H9 (cell line): ENCODE measurements at regions not wholly inside any gene's neighbourhood (a gene's known extent, or its start where the extent isn't known, plus 50 kb on each side); places are given as distances from the start of the nearest gene placed in this dataset.

Experiments
- DNase-seq: peaks from one replicate; pipeline ENCODE4 v3.0.0-alpha.2; 2017
- H2AFZ ChIP-seq: one replicate; pipeline ENCODE4 v1.6.1; 2013; ENCODE audit warnings: mild to moderate bottlenecking, low read length, control low read depth, moderate library complexity
- H2AK5ac ChIP-seq: 2 replicates; pipeline ENCODE4 v1.6.1; 2013; ENCODE audit warnings: low read length, control low read depth, mixed read lengths; ENCODE audit not compliant: insufficient read length
- H2BK120ac ChIP-seq: one replicate; pipeline ENCODE4 v1.6.1; 2013; ENCODE audit warnings: low read depth, mild to moderate bottlenecking, low read length, control low read depth, inconsistent platforms; ENCODE audit not compliant: poor library complexity, severe bottlenecking
- H2BK12ac ChIP-seq: 2 replicates; pipeline ENCODE4 v1.6.1; 2013; ENCODE audit warnings: low read length, control low read depth, mixed read lengths, low read depth; ENCODE audit not compliant: insufficient read length
- H2BK15ac ChIP-seq: 2 replicates; pipeline ENCODE4 v1.6.1; 2013; ENCODE audit warnings: low read depth, low read length, control low read depth
- H2BK20ac ChIP-seq: one replicate; pipeline ENCODE4 v1.6.1; 2013; ENCODE audit warnings: low read depth, mild to moderate bottlenecking, low read length, control low read depth, inconsistent platforms; ENCODE audit not compliant: poor library complexity, severe bottlenecking
- H2BK5ac ChIP-seq: 2 replicates; pipeline ENCODE4 v1.6.1; 2013; ENCODE audit warnings: low read length, control low read depth, mixed read lengths; ENCODE audit not compliant: insufficient read length
- H3K14ac ChIP-seq: 2 replicates; pipeline ENCODE4 v1.6.1; 2013; ENCODE audit warnings: low read length, control low read depth; ENCODE audit not compliant: insufficient read depth
- H3K18ac ChIP-seq: 2 replicates; pipeline ENCODE4 v1.6.1; 2013; ENCODE audit warnings: low read depth, mild to moderate bottlenecking, mixed read lengths, low read length, control low read depth; ENCODE audit not compliant: insufficient read length
- H3K23ac ChIP-seq: 2 replicates; pipeline ENCODE4 v1.6.1; 2013; ENCODE audit warnings: low read length, control low read depth, mixed read lengths, low read depth; ENCODE audit not compliant: insufficient read length
- H3K23me2 ChIP-seq: 2 replicates; pipeline ENCODE4 v1.6.1; 2013; ENCODE audit warnings: low read depth, mild to moderate bottlenecking, mixed read lengths, low read length, control low read depth; ENCODE audit not compliant: insufficient read length, poor library complexity, severe bottlenecking
- H3K27ac ChIP-seq: 2 replicates; pipeline ENCODE4 v1.5.1; 2013; ENCODE audit warnings: low read length, control low read depth, mixed read lengths, low read depth; ENCODE audit not compliant: insufficient read length
- H3K27me3 ChIP-seq: 2 replicates; pipeline ENCODE4 v1.6.1; 2013; ENCODE audit warnings: low read length, control low read depth, inconsistent platforms; ENCODE audit not compliant: insufficient read depth
- H3K4ac ChIP-seq: 2 replicates; pipeline ENCODE4 v1.6.1; 2013; ENCODE audit warnings: low read depth, mild to moderate bottlenecking, control low read depth, inconsistent platforms, low read length, moderate library complexity
- H3K4me1 ChIP-seq: 2 replicates; pipeline ENCODE4 v1.6.1; 2013; ENCODE audit warnings: low read length, control low read depth, inconsistent platforms; ENCODE audit not compliant: insufficient read depth
- H3K4me2 ChIP-seq: 2 replicates; pipeline ENCODE4 v1.6.1; 2013; ENCODE audit warnings: low read length, control low read depth, mixed read lengths; ENCODE audit not compliant: insufficient read length, insufficient read depth
- H3K56ac ChIP-seq: 2 replicates; pipeline ENCODE4 v1.6.1; 2013; ENCODE audit warnings: low read depth, mild to moderate bottlenecking, mixed read lengths, low read length, control low read depth; ENCODE audit not compliant: insufficient read length
- H3K79me1 ChIP-seq: 2 replicates; pipeline ENCODE4 v1.6.1; 2013; ENCODE audit warnings: low read depth, mild to moderate bottlenecking, moderate library complexity, low read length, control low read depth, inconsistent platforms; ENCODE audit not compliant: insufficient read depth, poor library complexity, severe bottlenecking
- H3K79me2 ChIP-seq: 2 replicates; pipeline ENCODE4 v1.6.1; 2013; ENCODE audit warnings: low read length, control low read depth, inconsistent platforms; ENCODE audit not compliant: insufficient read depth
- H3K9ac ChIP-seq: 2 replicates; pipeline ENCODE4 v1.6.1; 2013; ENCODE audit warnings: low read length, control low read depth, mixed read lengths; ENCODE audit not compliant: insufficient read length; ENCODE audit errors: extremely low read depth
- H3K9me3 ChIP-seq: one replicate; pipeline ENCODE4 v1.6.1; 2013; ENCODE audit warnings: low read depth, low read length, inconsistent platforms; ENCODE audit not compliant: control insufficient read depth
- H3T11ph ChIP-seq: one replicate; pipeline ENCODE4 v1.6.1; 2013; ENCODE audit warnings: mild to moderate bottlenecking, low read length, control low read depth, inconsistent platforms
- H4K20me1 ChIP-seq: one replicate; pipeline ENCODE4 v1.6.1; 2013; ENCODE audit not compliant: control insufficient read depth, insufficient read length, insufficient read depth
- H4K5ac ChIP-seq: 2 replicates; pipeline ENCODE4 v1.6.1; 2013; ENCODE audit warnings: low read depth, mild to moderate bottlenecking, mixed read lengths, low read length, control low read depth; ENCODE audit not compliant: insufficient read length
- H4K8ac ChIP-seq: replicated peaks from 2 replicates; pipeline ENCODE4 v1.6.1; 2013; ENCODE audit warnings: low read length, control low read depth, mixed read lengths, low read depth; ENCODE audit not compliant: insufficient read length
- H4K91ac ChIP-seq: 2 replicates; pipeline ENCODE4 v1.6.1; 2013; ENCODE audit warnings: low read depth, mild to moderate bottlenecking, moderate library complexity, mixed read lengths, low read length, control low read depth; ENCODE audit not compliant: insufficient read length
- H3K27ac Mint-ChIP-seq, 3 experiments: 2 replicates in 2 of 3; 3 replicates in 1 of 3; pipeline ENCODE4 v1.8.0; 2020 to 2021; ENCODE audit warnings: mixed read lengths in 3 of 3, mild to moderate bottlenecking in 1 of 3, moderate library complexity in 1 of 3
- H3K27me3 Mint-ChIP-seq: 2 replicates; pipeline ENCODE4 v1.8.0; 2021; ENCODE audit warnings: low read depth, mild to moderate bottlenecking, moderate library complexity, mixed read lengths
- H3K36me3 Mint-ChIP-seq, 3 experiments: 2 replicates in 2 of 3; 3 replicates in 1 of 3; pipeline ENCODE4 v1.8.0; 2020 to 2021; ENCODE audit warnings: low read depth in 3 of 3, mixed read lengths in 3 of 3; ENCODE audit not compliant: insufficient read depth in 1 of 3
- H3K4me1 Mint-ChIP-seq, 2 experiments: 2 replicates each; pipeline ENCODE4 v1.8.0; 2020; ENCODE audit warnings: mixed read lengths in 2 of 2
- H3K4me3 Mint-ChIP-seq, 2 experiments: 2 replicates in 1 of 2; 3 replicates in 1 of 2; pipeline ENCODE4 v1.8.0; 2020 to 2021; ENCODE audit warnings: mild to moderate bottlenecking in 2 of 2, mixed read lengths in 2 of 2, moderate library complexity in 1 of 2
- H3K9me3 Mint-ChIP-seq, 2 experiments: 2 replicates in 1 of 2; 3 replicates in 1 of 2; pipeline ENCODE4 v1.8.0; 2020; ENCODE audit warnings: mild to moderate bottlenecking in 2 of 2, mixed read lengths in 2 of 2, moderate library complexity in 1 of 2
- CTCF ChIP-seq: fragments of 200-600 bp; sonication (generic); conservative IDR thresholded peaks from 3 replicates; pipeline ENCODE4 v1.8.0; 2021; ENCODE audit warnings: antibody characterized with exemption, mild to moderate bottlenecking
- WGBS: extraction: QIAGEN DNeasy Blood & Tissue Kit; methylation state at CpG from one replicate; pipeline ENCODE4 v1.1.7; 2013; ENCODE audit warnings: missing lambda C conversion rate, low lambda C conversion rate, mixed read lengths; ENCODE audit not compliant: insufficient read length; ENCODE audit errors: extremely low coverage; 5-methylcytosine and 5-hydroxymethylcytosine counted together

GRCh38 chr10:57015595-57016318 lies 654.7 kb upstream of the ZWINT start:
- Histone ChIP-seq H3K23ac (no peak overlapping the region), H3K9me3 (peaks cover 9% of the 10 kb centered on the region), H2AK5ac (no peak overlapping the region), H4K20me1 (no peaks in the 10 kb centered on the region), H3K27me3 (no peaks in the 10 kb centered on the region), H3K79me1 (no peaks in the 10 kb centered on the region), H3K79me2 (no peaks in the 10 kb centered on the region), H3K9ac (no peak overlapping the region), H3K4ac (no peak overlapping the region), H2BK12ac (no peak overlapping the region), H3K23me2 (no peaks in the 10 kb centered on the region), H2BK5ac (no peak overlapping the region), H4K5ac (no peak overlapping the region), H3K4me1 (peaks cover 3% of the 10 kb centered on the region; the same call in 1 of the 2 replicates), H3K18ac (no peak overlapping the region), H2BK120ac (no peak overlapping the region), H2AFZ (no peak overlapping the region), H4K91ac (no peak overlapping the region), H3K27ac (no peak overlapping the region), H3K4me2 (no peak overlapping the region), H3T11ph (no peak overlapping the region), H4K8ac (no peak overlapping the region), H2BK15ac (no peak overlapping the region), H2BK20ac (no peak overlapping the region), H3K56ac (no peak overlapping the region), H3K14ac (no peak overlapping the region)
- WGBS = no CpG with 5 or more reads among the region's 13 CpGs
- Mint-ChIP-seq H3K9me3 (peaks cover 10 to 11% of the 10 kb centered on the region in 2 experiments; a peak in 4 of 5 replicates), H3K4me3 (no peak overlapping the region; a peak in 1 of 5 replicates), H3K27me3 (peaks cover 2% of the 10 kb centered on the region; the same call in 1 of the 2 replicates), H3K36me3 (peaks cover 0 to 16% (median 8%) of the 10 kb centered on the region in 3 experiments; a peak in 5 of 7 replicates), H3K27ac (peak overlapping the region in 1 of 3 experiments; percentile 57; a peak in 1 of 7 replicates), H3K4me1 (peaks cover 25 to 28% of the 10 kb centered on the region in 2 experiments)
- no peak for TF ChIP-seq CTCF
- DNase-seq = no peak
